HS-5 (cell line): ENCODE measurements at regions not wholly inside any gene's neighbourhood (a gene's known extent, or its start where the extent isn't known, plus 50 kb on each side); places are given as distances from the start of the nearest gene placed in this dataset.
"Not testable (repeated sequence)": the region's sequence is repeated elsewhere in the genome, so short reads cannot be mapped to it uniquely, and the experiment has no call there.

Experiments
- DNase-seq: peaks from one replicate; pipeline ENCODE4 v3.0.0-alpha.2; 2012; ENCODE audit warnings: low read depth

- DNase-seq: no peak
Measured at GRCh38 chr2:183459466-183459865, 335.2 kb downstream of the NUP35 start.

- no peak for DNase-seq
Measured at GRCh38 chr2:183463821-183464220, 339.6 kb downstream of the NUP35 start.

GRCh38 chr2:183465048-183465447, 340.8 kb downstream of the NUP35 start:
- no peak for DNase-seq

- no peak for DNase-seq
Measured at GRCh38 chr2:183474912-183475695, 350.9 kb downstream of the NUP35 start.

- DNase-seq: no peak
Measured at GRCh38 chr2:183476490-183476889, 352.2 kb downstream of the NUP35 start.

GRCh38 chr2:183477296-183477695, 353.1 kb downstream of the NUP35 start:
- no peak for DNase-seq

GRCh38 chr2:183478941-183479595, 354.8 kb downstream of the NUP35 start:
- not testable (repeated sequence) for DNase-seq

- DNase-seq: no peak
Measured at GRCh38 chr2:183487326-183487725, 363.1 kb downstream of the NUP35 start.

GRCh38 chr2:183488421-183488820, 364.2 kb downstream of the NUP35 start:
- DNase-seq: no peak

- no peak for DNase-seq
Measured at GRCh38 chr2:183490489-183490888, 366.2 kb downstream of the NUP35 start.

- no peak for DNase-seq
Measured at GRCh38 chr2:183490914-183491313, 366.7 kb downstream of the NUP35 start.

- DNase-seq: no peak
Measured at GRCh38 chr2:183493040-183493439, 368.8 kb downstream of the NUP35 start.

GRCh38 chr2:183495079-183495478, 370.8 kb downstream of the NUP35 start:
- no peak for DNase-seq

GRCh38 chr2:183495589-183496267, 371.5 kb downstream of the NUP35 start:
- DNase-seq: no peak

GRCh38 chr2:183497861-183498260, 373.6 kb downstream of the NUP35 start:
- no peak for DNase-seq

GRCh38 chr2:183505911-183506310, 381.7 kb downstream of the NUP35 start:
- DNase-seq: no peak

- DNase-seq: no peak
Measured at GRCh38 chr2:183511154-183511553, 386.9 kb downstream of the NUP35 start.

- DNase-seq: no peak
Measured at GRCh38 chr2:183519371-183520056, 395.3 kb downstream of the NUP35 start.

- no peak for DNase-seq
Measured at GRCh38 chr2:183521911-183522310, 397.7 kb downstream of the NUP35 start.

GRCh38 chr2:183522489-183523266, 398.4 kb downstream of the NUP35 start:
- DNase-seq: no peak

GRCh38 chr2:183530333-183530901, 406.2 kb downstream of the NUP35 start:
- no peak for DNase-seq
